ENCODE measurements at regions not wholly inside any gene's neighbourhood (a gene's known extent, or its start where the extent isn't known, plus 50 kb on each side); places are given as distances from the start of the nearest gene placed in this dataset.
"Not testable (repeated sequence)": the region's sequence is repeated elsewhere in the genome, so short reads cannot be mapped to it uniquely, and the experiment has no call there.

- no peak for DNase-seq
Observed at GRCh38 chr2:239723486-239724193, 301.5 kb downstream of the NDUFA10 start.

DNA sequence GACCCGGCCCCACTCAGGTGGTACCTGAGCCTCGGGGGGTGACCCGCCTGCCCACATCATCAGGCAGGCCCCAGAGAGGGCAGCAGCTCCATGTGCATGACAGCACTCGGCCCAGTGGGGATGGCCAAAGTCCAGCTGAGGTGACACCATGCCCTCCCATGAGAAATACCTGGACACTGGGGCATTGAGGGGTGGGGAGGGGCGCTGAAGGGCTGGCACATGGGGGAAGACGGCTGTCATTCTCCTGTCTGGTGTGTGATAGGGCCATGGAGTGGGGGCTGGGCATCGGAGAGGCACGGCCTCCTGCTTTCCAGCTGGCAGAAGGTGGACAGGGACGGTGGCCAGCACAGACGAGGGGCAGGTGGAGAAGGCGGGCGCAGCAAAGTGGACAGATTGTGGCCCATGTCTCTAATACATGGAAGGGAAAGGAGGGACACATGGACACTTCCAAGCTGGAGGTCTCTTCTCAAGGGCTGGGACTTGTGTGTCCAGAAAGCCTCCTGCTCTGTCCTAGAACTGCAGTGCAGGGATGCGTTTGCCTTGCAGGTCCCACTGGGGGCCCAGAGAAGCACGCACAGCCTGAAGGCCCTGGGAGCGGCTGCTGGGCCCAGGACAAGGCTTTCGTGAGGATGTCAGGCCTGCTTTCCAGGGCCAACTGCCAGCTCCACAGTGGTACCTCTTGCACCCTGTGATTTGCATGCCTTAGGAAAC, 302.2 kb downstream of the NDUFA10 start:
- no peak for DNase-seq

DNA sequence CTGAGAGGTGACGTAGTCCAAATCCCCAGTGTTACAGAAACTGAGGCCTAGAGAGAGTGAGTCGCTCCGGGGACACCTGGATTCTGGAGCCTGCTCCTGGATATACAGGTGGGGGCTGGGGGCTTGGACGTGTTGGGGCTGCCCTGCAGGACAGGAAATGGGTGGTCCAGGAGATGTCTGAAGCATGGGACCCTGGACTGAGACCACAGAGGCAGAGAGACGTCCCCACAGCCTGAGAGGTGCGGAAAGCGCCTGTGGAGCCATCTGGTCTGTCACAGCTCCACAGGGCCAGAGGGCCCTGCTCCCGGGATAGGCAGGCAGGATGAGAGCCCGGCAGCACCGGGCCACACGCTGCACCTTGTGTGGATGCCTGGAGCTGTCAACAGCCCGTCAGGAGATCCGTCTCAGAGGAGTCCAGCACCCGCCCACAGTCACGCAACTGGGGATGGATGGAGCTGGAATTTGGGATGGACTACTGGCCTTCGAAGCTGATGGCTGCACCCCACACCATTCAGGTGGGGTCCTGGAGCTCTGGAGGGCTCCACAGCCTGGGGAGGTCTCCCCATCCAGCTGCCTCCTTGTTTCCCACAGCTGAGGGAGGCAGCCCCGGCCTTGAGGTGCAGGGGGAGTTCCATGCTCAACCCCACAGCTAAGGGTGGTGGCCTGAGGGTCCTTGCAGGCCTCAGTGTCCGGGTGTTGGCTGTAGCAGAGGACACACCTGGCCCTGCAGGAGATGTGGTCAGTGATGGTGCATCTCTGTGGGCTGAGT, 303.0 kb downstream of the NDUFA10 start:
- DNase-seq = no peak

GRCh38 chr2:239721531-239721930, 303.6 kb downstream of the NDUFA10 start:
- no peak for DNase-seq

GRCh38 chr2:239720361-239721360, 304.5 kb downstream of the NDUFA10 start:
- no peak for DNase-seq

DNA sequence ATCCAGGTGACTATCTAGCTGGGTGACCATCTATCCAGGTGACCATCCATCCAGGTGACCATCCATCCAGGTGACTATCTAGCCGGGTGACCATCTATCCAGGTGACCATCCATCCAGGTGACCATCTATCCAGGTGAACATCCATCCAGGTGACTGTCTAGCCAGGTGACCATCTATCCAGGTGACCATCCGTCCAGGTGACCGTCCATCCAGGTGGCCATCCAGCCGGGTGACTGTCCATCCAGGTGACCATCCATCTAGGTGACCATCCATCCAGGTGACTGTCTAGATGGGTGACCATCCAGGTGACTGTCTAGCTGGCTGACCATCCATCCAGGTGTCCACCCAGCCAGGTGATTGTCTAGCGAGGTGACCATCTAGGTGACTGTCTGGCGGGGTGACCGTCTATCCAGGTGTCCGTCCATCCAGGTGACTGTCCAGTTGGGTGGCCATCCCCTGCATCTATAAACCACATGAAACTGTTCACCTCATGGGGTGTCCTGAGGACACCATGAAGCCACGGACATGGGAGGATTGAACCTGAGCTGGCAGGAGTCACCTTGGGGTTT, 305.3 kb downstream of the NDUFA10 start:
- no peak for DNase-seq

DNA sequence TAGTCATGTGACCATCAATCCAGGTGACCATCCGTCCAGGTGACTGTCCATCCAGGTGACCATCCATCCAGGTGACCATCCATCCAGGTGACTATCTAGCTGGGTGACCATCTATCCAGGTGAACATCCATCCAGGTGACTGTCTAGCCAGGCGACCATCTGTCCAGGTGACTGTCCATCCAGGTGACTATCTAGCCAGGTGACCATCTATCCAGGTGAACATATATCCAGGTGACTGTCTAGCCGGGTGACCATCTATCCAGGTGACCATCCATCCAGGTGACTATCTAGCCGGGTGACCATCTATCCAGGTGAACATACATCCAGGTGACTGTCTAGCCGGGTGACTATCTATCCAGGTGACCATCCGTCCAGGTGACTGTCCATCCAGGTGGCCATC, 306.2 kb downstream of the NDUFA10 start:
- not testable (repeated sequence) for DNase-seq

DNA sequence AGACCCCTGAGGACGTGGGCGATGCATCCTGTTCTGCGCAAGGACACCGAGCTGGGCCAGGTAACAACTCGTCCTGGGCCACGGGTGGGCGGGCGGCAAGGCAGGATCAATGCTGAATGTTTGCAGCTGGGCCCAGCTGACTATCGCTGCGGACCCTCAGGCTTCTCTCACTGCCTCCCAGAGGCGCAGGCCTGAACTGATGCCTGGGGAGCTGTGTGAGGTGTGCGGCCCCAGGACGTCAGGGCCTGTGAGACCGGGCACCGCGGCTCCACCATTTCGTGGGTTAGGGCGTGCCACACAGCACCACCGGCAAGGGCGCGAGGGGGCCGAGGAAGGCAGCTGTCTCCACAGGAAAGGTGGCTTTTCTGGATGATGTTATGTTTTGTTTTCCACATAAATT, 307.4 kb downstream of the NDUFA10 start:
- DNase-seq = no peak

DNA sequence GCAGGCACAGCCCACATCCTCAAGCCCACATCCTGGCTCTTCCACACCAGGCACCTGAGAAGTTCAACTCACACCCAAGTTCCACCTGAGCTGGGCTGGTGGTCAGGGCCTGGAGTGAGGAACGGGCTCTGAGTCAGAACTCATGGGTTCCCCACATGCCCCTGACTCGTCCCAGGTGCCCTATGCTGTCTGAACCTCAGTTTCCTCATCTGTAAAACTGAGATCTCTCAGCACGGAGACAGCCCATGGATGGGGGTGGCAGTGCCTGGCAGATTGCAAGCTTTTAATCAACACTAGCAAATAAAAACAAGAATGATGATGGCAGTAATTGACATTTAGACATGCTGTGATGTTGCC, 307.8 kb downstream of the NDUFA10 start:
- DNase-seq = no peak

GRCh38 chr2:239716536-239717318, 308.4 kb downstream of the NDUFA10 start:
- DNase-seq = no peak

GRCh38 chr2:239716009-239716408, 309.1 kb downstream of the NDUFA10 start:
- DNase-seq = no peak

DNA sequence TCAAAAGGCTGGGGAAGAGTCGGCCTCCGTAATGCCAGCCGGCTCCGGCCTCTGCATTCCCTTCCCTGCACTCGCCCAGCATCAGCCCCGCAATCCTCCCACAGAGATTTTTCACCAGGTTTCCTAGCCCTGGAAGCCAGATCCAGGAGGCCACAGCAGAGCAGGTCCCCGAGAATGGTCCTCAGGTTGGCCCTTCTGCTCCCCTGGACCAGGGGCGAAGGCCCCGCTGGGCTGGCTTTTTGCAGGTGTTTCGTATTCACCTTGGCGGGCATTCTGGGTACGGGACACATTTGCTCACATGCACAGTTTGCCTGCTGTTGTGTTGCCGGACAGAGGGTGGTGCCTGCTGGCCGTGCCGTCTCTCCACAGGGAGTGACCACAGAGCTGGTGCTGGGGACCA, 309.5 kb downstream of the NDUFA10 start:
- DNase-seq = no peak

GRCh38 chr2:239715202-239715601, 309.9 kb downstream of the NDUFA10 start:
- no peak for DNase-seq

- no peak for DNase-seq
Observed at GRCh38 chr2:239714116-239714515, 311.0 kb downstream of the NDUFA10 start.

DNA sequence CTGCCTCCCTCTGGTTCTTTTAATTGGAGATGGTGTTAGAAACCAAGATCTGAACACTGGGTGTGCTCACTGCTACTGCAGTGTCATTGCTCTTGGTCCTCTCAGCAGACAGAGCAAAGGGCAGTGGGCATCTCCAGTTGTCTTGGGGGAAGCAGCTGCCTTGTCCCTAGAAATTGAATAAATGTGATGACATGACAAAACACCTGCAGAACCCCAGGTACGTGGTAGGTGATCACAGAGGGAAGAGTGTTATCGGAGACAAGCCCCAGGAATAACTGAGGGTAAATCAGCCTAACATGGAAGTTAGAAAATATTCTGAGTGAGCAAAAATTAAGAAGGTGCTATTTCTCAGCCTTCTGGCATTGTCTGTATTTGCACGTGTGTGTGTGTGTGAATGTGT, 311.9 kb upstream of the HDAC4 start:
- no peak for DNase-seq

DNA sequence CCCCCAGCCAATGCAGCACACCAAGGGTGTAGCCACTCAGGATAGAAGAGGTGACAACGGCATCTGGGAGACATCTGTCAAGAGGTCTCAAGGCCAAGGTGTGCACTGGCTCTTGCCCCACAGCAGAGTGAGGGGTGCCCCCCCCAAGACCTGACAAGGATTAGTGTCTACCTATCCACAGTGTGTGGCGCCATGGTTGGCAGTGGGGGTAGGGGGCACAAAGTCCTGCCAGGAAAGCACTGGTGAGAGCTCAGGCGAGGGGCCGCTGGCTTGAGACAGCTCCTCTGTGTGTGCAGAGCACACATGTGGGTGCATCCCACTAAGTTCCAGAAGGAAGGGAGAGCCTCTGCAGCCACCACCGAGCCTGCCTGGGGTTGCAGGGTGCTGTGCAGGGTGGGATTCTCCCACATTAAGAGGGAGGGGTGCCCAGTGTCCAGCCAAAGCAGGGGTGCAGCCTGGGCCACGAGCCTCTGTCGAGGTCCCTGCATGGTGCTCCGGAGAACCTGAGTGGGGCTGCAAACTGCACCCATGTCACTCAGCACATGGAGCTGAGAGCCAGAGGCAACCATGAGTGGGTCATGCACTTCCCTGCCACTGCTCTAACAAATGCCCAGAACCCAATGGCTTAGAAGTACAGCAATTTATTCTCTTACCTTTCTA, 311.2 kb upstream of the HDAC4 start:
- no peak for DNase-seq

GRCh38 chr2:239710953-239711861, 310.4 kb upstream of the HDAC4 start:
- no peak for DNase-seq

DNA sequence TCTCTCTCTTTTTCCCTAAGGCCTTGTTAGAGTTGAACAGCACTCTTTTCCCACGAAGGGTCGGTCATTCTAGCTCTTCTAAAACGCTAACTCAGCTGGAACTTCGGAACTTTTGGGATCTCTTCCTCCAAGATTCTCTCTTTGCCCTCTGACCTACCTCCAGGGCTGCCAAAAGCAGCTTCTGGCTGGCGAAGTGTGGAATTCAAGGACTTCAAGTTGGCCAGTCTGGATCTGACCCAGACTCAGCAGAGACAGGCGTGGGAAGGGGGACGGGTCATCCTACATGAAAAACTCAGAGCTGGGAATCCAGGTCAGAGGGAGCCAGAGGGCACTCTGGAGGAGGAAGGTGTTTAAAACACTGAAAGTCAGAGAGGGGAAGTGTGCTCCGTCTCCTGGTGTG, 305.5 kb upstream of the HDAC4 start:
- no peak for DNase-seq

- no peak for DNase-seq
Observed at GRCh38 chr2:239704737-239705136, 303.9 kb upstream of the HDAC4 start.

DNA sequence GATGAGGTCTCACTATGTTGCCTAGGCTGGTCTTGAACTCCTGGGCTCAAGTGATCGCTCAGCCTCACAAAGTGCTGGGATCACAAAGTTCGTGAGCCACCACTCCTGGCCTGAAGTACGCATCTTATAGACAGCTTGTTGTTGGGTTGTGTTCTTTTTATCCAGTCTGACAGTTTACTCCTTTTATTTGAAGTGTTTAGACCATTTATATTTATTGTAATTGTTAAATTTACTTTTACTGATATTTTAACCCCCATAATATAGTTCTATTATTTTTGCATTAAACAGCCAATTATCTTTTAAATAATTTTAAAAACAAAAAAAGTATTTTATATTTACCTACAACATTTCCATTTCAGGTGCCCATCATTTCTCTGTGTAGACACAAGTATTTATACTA, 303.0 kb upstream of the HDAC4 start:
- no peak for DNase-seq
